ENCODE measurements at regions not wholly inside any gene's neighbourhood (a gene's known extent, or its start where the extent isn't known, plus 50 kb on each side); places are given as distances from the start of the nearest gene placed in this dataset.

- TF ChIP-seq CTCF (IDR thresholded peaks at IDR 0.05) (no peak), POLR2A (IDR thresholded peaks at IDR 0.05) (no peak)
Observed at GRCh38 chr21:35190201-35190701, 141.1 kb upstream of the RUNX1 start.

Data from tibial nerve (tissue), 3 donors.